ENCODE measurements at regions not wholly inside any gene's neighbourhood (a gene's known extent, or its start where the extent isn't known, plus 50 kb on each side); places are given as distances from the start of the nearest gene placed in this dataset.

DNA sequence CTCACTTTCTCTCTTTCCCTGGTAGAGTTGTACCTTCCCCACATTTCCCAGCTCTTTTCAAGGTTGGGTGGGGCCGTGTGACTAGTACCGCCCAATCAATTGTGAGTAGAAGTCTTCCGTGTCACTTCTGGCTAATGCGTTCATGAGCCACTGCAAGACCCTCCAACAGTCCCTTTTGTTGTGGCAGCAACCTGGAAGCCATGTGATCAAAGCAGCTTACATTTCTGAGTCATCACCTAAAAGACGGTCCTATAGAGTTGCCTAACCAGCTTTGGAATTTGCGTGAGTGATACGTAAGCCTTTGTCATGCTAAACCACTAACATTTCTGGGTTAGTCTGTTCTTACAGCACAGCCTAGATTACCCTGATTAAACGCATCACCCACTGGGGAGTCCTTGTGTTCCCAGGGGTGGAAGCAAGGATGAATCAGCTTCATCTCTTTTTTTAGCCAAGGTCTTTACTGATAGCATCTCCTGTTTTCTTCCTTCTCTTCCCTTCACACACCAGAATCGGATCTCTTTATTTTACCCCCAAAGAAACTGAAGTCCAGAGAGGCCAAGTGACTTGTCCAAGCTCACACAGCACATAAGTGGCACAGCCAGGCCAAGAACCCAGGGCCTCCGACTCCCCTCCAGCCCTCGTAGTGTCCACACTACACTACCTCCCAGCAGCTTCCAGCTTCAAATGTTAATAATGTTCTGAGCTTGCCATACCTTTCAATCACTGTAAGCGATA is 366.3 kb upstream of the XYLT1 start:
- Histone ChIP-seq H3K9ac (ENCODE audit: low read length in 5 of 5) (no peak overlapping the region), H3K4me1 (ENCODE audit: control insufficient read depth in 5 of 5, insufficient read depth in 5 of 5, low read length in 5 of 5) (peaks cover 0 to 5% (median 0%) of the 10 kb centered on the region in 5 donors)

DNA sequence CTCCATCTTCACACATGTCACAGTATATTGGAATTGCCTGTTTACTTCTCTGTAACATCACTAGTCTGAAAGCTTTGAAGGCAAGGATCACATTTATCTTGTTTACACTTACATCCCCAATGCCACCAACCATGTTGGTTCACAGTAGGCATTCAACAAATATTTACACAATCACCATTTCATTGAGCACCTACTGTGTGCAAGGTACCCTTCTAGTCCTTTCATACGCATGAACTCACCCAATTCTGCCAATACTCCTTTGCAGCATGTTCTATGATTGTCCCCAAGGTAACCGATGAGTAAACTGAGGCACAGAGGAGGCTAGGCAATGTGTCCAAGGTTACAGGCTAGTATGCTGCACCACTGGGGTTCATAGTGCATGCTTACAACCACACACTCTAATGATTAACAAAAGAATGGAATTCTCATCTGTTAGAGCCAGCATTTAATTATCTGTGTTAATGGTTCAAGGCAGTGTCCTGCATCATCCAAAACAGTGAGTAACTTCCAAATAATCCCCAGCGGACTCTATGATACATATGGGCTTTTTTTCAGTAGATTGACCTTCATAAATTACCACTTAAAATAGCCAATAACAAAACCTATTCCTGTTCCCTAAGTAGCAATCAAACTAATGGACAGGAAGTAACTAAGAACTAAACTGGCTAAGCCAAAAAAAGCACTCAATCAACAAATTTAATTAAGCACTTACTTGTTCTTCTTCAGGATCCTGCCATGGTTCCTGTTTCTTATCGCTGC is 364.5 kb upstream of the XYLT1 start:
- Histone ChIP-seq H3K4me3 (ENCODE audit: low read depth in 1 of 5, low read length in 5 of 5) (no peak overlapping the region), H3K4me1 (ENCODE audit: control insufficient read depth in 5 of 5, insufficient read depth in 5 of 5, low read length in 5 of 5) (peaks cover 0 to 5% (median 0%) of the 10 kb centered on the region in 5 donors), H3K36me3 (ENCODE audit: control insufficient read depth in 5 of 5, insufficient read depth in 5 of 5, low read length in 5 of 5) (no peaks in the 10 kb centered on the region), H3K27ac (ENCODE audit: low read depth, low read length) (no peak overlapping the region), H3K9ac (ENCODE audit: low read length in 5 of 5) (no peak overlapping the region), H3K27me3 (ENCODE audit: control insufficient read depth in 5 of 5, insufficient read depth in 4 of 5, low read length in 5 of 5) (peaks cover 0 to 8% (median 0%) of the 10 kb centered on the region in 5 donors), H3K9me3 (ENCODE audit: control insufficient read depth in 5 of 5, low read length in 5 of 5) (no peaks in the 10 kb centered on the region)

More for the DNA sequence above, 366.3 kb upstream of the XYLT1 start:
- Histone ChIP-seq H3K4me3 (ENCODE audit: low read depth in 1 of 5, low read length in 5 of 5) (no peak overlapping the region), H3K36me3 (ENCODE audit: control insufficient read depth in 5 of 5, insufficient read depth in 5 of 5, low read length in 5 of 5) (no peaks in the 10 kb centered on the region), H3K27ac (ENCODE audit: low read depth, low read length) (no peak overlapping the region), H3K9me3 (ENCODE audit: control insufficient read depth in 5 of 5, low read length in 5 of 5) (no peaks in the 10 kb centered on the region), H3K27me3 (ENCODE audit: control insufficient read depth in 5 of 5, insufficient read depth in 4 of 5, low read length in 5 of 5) (peaks cover 0 to 13% (median 2%) of the 10 kb centered on the region in 5 donors)

GRCh38 chr16:17832738-17833137 is 362.0 kb upstream of the XYLT1 start:
- Histone ChIP-seq H3K4me1 (ENCODE audit: control insufficient read depth in 5 of 5, insufficient read depth in 5 of 5, low read length in 5 of 5) (peaks cover 0 to 5% (median 0%) of the 10 kb centered on the region in 5 donors), H3K4me3 (ENCODE audit: low read depth in 1 of 5, low read length in 5 of 5) (no peak overlapping the region), H3K9ac (ENCODE audit: low read length in 5 of 5) (no peak overlapping the region), H3K27ac (ENCODE audit: low read depth, low read length) (no peak overlapping the region), H3K27me3 (ENCODE audit: control insufficient read depth in 5 of 5, insufficient read depth in 4 of 5, low read length in 5 of 5) (no peaks in the 10 kb centered on the region), H3K9me3 (ENCODE audit: control insufficient read depth in 5 of 5, low read length in 5 of 5) (no peaks in the 10 kb centered on the region), H3K36me3 (ENCODE audit: control insufficient read depth in 5 of 5, insufficient read depth in 5 of 5, low read length in 5 of 5) (no peaks in the 10 kb centered on the region)

GRCh38 chr16:17831330-17831729 is 360.6 kb upstream of the XYLT1 start:
- H3K9ac ChIP-seq (ENCODE audit: low read length in 5 of 5) = no peak overlapping the region
- no peaks in the 10 kb centered on the region for H3K9me3 ChIP-seq (ENCODE audit: control insufficient read depth in 5 of 5, low read length in 5 of 5)
- no peak overlapping the region for H3K4me3 ChIP-seq (ENCODE audit: low read depth in 1 of 5, low read length in 5 of 5)
- H3K4me1 ChIP-seq (ENCODE audit: control insufficient read depth in 5 of 5, insufficient read depth in 5 of 5, low read length in 5 of 5) = peaks cover 0 to 5% (median 0%) of the 10 kb centered on the region in 5 donors
- H3K27me3 ChIP-seq (ENCODE audit: control insufficient read depth in 5 of 5, insufficient read depth in 4 of 5, low read length in 5 of 5) = no peaks in the 10 kb centered on the region
- H3K27ac ChIP-seq (ENCODE audit: low read depth, low read length) = no peak overlapping the region
- H3K36me3 ChIP-seq (ENCODE audit: control insufficient read depth in 5 of 5, insufficient read depth in 5 of 5, low read length in 5 of 5) = no peaks in the 10 kb centered on the region

GRCh38 chr16:17830651-17831050 is 359.9 kb upstream of the XYLT1 start:
- no peaks in the 10 kb centered on the region for H3K27me3 ChIP-seq (ENCODE audit: control insufficient read depth in 5 of 5, insufficient read depth in 4 of 5, low read length in 5 of 5)
- H3K9ac ChIP-seq (ENCODE audit: low read length in 5 of 5) = no peak overlapping the region
- no peaks in the 10 kb centered on the region for H3K9me3 ChIP-seq (ENCODE audit: control insufficient read depth in 5 of 5, low read length in 5 of 5)
- no peak overlapping the region for H3K4me3 ChIP-seq (ENCODE audit: low read depth in 1 of 5, low read length in 5 of 5)
- H3K36me3 ChIP-seq (ENCODE audit: control insufficient read depth in 5 of 5, insufficient read depth in 5 of 5, low read length in 5 of 5) = no peaks in the 10 kb centered on the region
- no peak overlapping the region for H3K27ac ChIP-seq (ENCODE audit: low read depth, low read length)
- H3K4me1 ChIP-seq (ENCODE audit: control insufficient read depth in 5 of 5, insufficient read depth in 5 of 5, low read length in 5 of 5) = peaks cover 0 to 5% (median 0%) of the 10 kb centered on the region in 5 donors

- H3K4me1 ChIP-seq (ENCODE audit: control insufficient read depth in 5 of 5, insufficient read depth in 5 of 5, low read length in 5 of 5) = peaks cover 0 to 5% (median 0%) of the 10 kb centered on the region in 5 donors
- no peak overlapping the region for H3K27ac ChIP-seq (ENCODE audit: low read depth, low read length)
- no peaks in the 10 kb centered on the region for H3K27me3 ChIP-seq (ENCODE audit: control insufficient read depth in 5 of 5, insufficient read depth in 4 of 5, low read length in 5 of 5)
- H3K36me3 ChIP-seq (ENCODE audit: control insufficient read depth in 5 of 5, insufficient read depth in 5 of 5, low read length in 5 of 5) = no peaks in the 10 kb centered on the region
- no peak overlapping the region for H3K9ac ChIP-seq (ENCODE audit: low read length in 5 of 5)
- H3K9me3 ChIP-seq (ENCODE audit: control insufficient read depth in 5 of 5, low read length in 5 of 5) = no peaks in the 10 kb centered on the region
- no peak overlapping the region for H3K4me3 ChIP-seq (ENCODE audit: low read depth in 1 of 5, low read length in 5 of 5)
Observed at GRCh38 chr16:17829811-17830210, 359.1 kb upstream of the XYLT1 start.

DNA sequence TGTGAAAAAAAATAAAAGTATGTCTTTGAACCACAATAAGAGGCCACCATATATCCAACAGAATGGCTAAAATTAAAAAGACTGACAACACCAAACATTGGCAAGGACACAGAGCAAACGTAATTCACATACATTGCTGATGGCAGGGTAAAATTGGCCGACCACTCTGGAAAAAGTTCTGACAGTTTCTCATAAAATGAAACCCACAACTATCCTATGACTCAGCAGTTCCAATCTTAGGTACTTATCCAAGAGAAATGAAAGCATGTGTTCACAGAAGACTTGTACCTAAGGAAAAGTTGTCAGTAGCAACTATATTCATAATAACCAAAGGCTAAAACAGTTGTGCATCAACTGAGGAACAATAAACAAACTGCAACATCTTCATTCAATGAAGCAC is 357.3 kb upstream of the XYLT1 start:
- Histone ChIP-seq H3K9ac (ENCODE audit: low read length in 5 of 5) (no peak overlapping the region), H3K4me3 (ENCODE audit: low read depth in 1 of 5, low read length in 5 of 5) (no peak overlapping the region), H3K27ac (ENCODE audit: low read depth, low read length) (no peak overlapping the region)

DNA sequence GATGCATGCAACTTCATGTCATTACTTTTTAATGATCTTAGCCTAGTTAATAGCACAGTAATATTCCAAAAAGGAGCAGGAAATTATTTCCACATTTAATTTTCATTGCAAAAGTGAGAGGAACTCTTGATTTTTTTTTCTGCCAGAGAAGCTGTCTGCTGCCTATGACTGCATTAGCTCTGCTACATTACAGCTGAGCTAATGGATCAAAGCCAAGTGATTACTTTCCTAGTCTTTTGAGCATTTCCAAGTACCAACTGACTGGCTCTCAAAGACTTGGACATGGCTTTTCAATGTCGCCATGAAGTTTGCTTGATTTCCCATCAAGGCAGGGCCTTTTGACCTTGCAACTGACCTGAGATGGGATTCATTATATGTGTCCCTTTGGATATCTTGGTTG is 356.6 kb upstream of the XYLT1 start:
- no peaks in the 10 kb centered on the region for H3K9me3 ChIP-seq (ENCODE audit: control insufficient read depth in 5 of 5, low read length in 5 of 5)
- no peaks in the 10 kb centered on the region for H3K36me3 ChIP-seq (ENCODE audit: control insufficient read depth in 5 of 5, insufficient read depth in 5 of 5, low read length in 5 of 5)
- no peak overlapping the region for H3K27ac ChIP-seq (ENCODE audit: low read depth, low read length)
- peaks cover 0 to 5% (median 0%) of the 10 kb centered on the region in 5 donors for H3K4me1 ChIP-seq (ENCODE audit: control insufficient read depth in 5 of 5, insufficient read depth in 5 of 5, low read length in 5 of 5)
- H3K27me3 ChIP-seq (ENCODE audit: control insufficient read depth in 5 of 5, insufficient read depth in 4 of 5, low read length in 5 of 5) = no peaks in the 10 kb centered on the region
- no peak overlapping the region for H3K9ac ChIP-seq (ENCODE audit: low read length in 5 of 5)
- no peak overlapping the region for H3K4me3 ChIP-seq (ENCODE audit: low read depth in 1 of 5, low read length in 5 of 5)

More for the DNA sequence above, 357.3 kb upstream of the XYLT1 start:
- Histone ChIP-seq H3K4me1 (ENCODE audit: control insufficient read depth in 5 of 5, insufficient read depth in 5 of 5, low read length in 5 of 5) (peaks cover 0 to 5% (median 0%) of the 10 kb centered on the region in 5 donors), H3K27me3 (ENCODE audit: control insufficient read depth in 5 of 5, insufficient read depth in 4 of 5, low read length in 5 of 5) (no peaks in the 10 kb centered on the region), H3K36me3 (ENCODE audit: control insufficient read depth in 5 of 5, insufficient read depth in 5 of 5, low read length in 5 of 5) (no peaks in the 10 kb centered on the region), H3K9me3 (ENCODE audit: control insufficient read depth in 5 of 5, low read length in 5 of 5) (no peaks in the 10 kb centered on the region)

- Histone ChIP-seq H3K4me1 (ENCODE audit: control insufficient read depth in 5 of 5, insufficient read depth in 5 of 5, low read length in 5 of 5) (peaks cover 0 to 8% (median 0%) of the 10 kb centered on the region in 5 donors), H3K9me3 (ENCODE audit: control insufficient read depth in 5 of 5, low read length in 5 of 5) (peaks cover 0 to 9% (median 3%) of the 10 kb centered on the region in 5 donors), H3K36me3 (ENCODE audit: control insufficient read depth in 5 of 5, insufficient read depth in 5 of 5, low read length in 5 of 5) (no peaks in the 10 kb centered on the region), H3K27ac (ENCODE audit: low read depth, low read length) (no peak overlapping the region), H3K4me3 (ENCODE audit: low read depth in 1 of 5, low read length in 5 of 5) (no peak overlapping the region), H3K27me3 (ENCODE audit: control insufficient read depth in 5 of 5, insufficient read depth in 4 of 5, low read length in 5 of 5) (no peaks in the 10 kb centered on the region), H3K9ac (ENCODE audit: low read length in 5 of 5) (no peak overlapping the region)
Observed at GRCh38 chr16:17817943-17818342, 347.2 kb upstream of the XYLT1 start.

- Histone ChIP-seq H3K4me3 (ENCODE audit: low read depth in 1 of 5, low read length in 5 of 5) (no peak overlapping the region), H3K27me3 (ENCODE audit: control insufficient read depth in 5 of 5, insufficient read depth in 4 of 5, low read length in 5 of 5) (no peaks in the 10 kb centered on the region), H3K9ac (ENCODE audit: low read length in 5 of 5) (no peak overlapping the region), H3K36me3 (ENCODE audit: control insufficient read depth in 5 of 5, insufficient read depth in 5 of 5, low read length in 5 of 5) (no peaks in the 10 kb centered on the region), H3K9me3 (ENCODE audit: control insufficient read depth in 5 of 5, low read length in 5 of 5) (peaks cover 0 to 9% (median 3%) of the 10 kb centered on the region in 5 donors), H3K27ac (ENCODE audit: low read depth, low read length) (no peak overlapping the region), H3K4me1 (ENCODE audit: control insufficient read depth in 5 of 5, insufficient read depth in 5 of 5, low read length in 5 of 5) (peaks cover 0 to 8% (median 0%) of the 10 kb centered on the region in 5 donors)
Observed at GRCh38 chr16:17817260-17817659, 346.5 kb upstream of the XYLT1 start.
